HL-60/S4 treated with phorbol 12-myristate 13-acetate at 8.2 ng/mL for 4 days and 3 days (cell line): ENCODE measurements at regions not wholly inside any gene's neighbourhood (a gene's known extent, or its start where the extent isn't known, plus 50 kb on each side); places are given as distances from the start of the nearest gene placed in this dataset.

Experiments used
- in situ Hi-C: fragments of 300-500 bp; cut with MboI; formaldehyde crosslinking; loops from 2 replicates; pipeline ENCODE4 v1.15.0; 2022; ENCODE audit warnings: low sequenced_read_pairs

- in situ Hi-C loops = no loop called here
Measured at GRCh38 chr1:34270181-34270580, 93.5 kb downstream of the C1orf94 start.

GRCh38 chr1:34272152-34272551, 95.4 kb downstream of the C1orf94 start:
- in situ Hi-C loops = no loop called here

GRCh38 chr1:34275150-34275549, 98.4 kb downstream of the C1orf94 start:
- in situ Hi-C loops = no loop called here

- in situ Hi-C loops = no loop called here
Measured at GRCh38 chr1:34276606-34277005, 99.9 kb downstream of the C1orf94 start.

- in situ Hi-C loops = no loop called here
Measured at GRCh38 chr1:34277150-34277549, 100.4 kb downstream of the C1orf94 start.

GRCh38 chr1:34278211-34278610, 101.5 kb downstream of the C1orf94 start:
- in situ Hi-C loops = no loop called here

- in situ Hi-C loops = no loop called here
Measured at GRCh38 chr1:34279971-34280370, 103.3 kb downstream of the C1orf94 start.

- in situ Hi-C loops = no loop called here
Measured at GRCh38 chr1:34280509-34280908, 103.8 kb downstream of the C1orf94 start.

GRCh38 chr1:34283142-34283541, 106.4 kb downstream of the C1orf94 start:
- in situ Hi-C loops = no loop called here

GRCh38 chr1:34286511-34286910, 109.8 kb downstream of the C1orf94 start:
- in situ Hi-C loops = no loop called here

GRCh38 chr1:34290831-34291230, 114.1 kb downstream of the C1orf94 start:
- in situ Hi-C loops = no loop called here

GRCh38 chr1:34292472-34292871, 115.8 kb downstream of the C1orf94 start:
- in situ Hi-C loops = no loop called here

- in situ Hi-C loops = no loop called here
Measured at GRCh38 chr1:34296059-34296458, 119.4 kb downstream of the C1orf94 start.

- in situ Hi-C loops = no loop called here
Measured at GRCh38 chr1:34302798-34303197, 126.1 kb downstream of the C1orf94 start.

- in situ Hi-C loops = no loop called here
Measured at GRCh38 chr1:34303218-34303617, 126.5 kb downstream of the C1orf94 start.

- in situ Hi-C loops = no loop called here
Measured at GRCh38 chr1:34306568-34306967, 129.9 kb downstream of the C1orf94 start.

GRCh38 chr1:34312359-34312758, 135.7 kb downstream of the C1orf94 start:
- in situ Hi-C loops = no loop called here

- in situ Hi-C loops = no loop called here
Measured at GRCh38 chr1:34315974-34316373, 139.3 kb downstream of the C1orf94 start.

GRCh38 chr1:34316773-34317172, 140.1 kb downstream of the C1orf94 start:
- in situ Hi-C loops = no loop called here

- in situ Hi-C loops = no loop called here
Measured at GRCh38 chr1:34319218-34319617, 142.5 kb downstream of the C1orf94 start.

GRCh38 chr1:34320053-34320669, 143.5 kb downstream of the C1orf94 start:
- in situ Hi-C loops = no loop called here

GRCh38 chr1:34322969-34323368, 146.3 kb downstream of the C1orf94 start:
- in situ Hi-C loops = no loop called here

- in situ Hi-C loops = no loop called here
Measured at GRCh38 chr1:34324879-34325440, 148.3 kb downstream of the C1orf94 start.
